G401 (cell line): ENCODE measurements at regions not wholly inside any gene's neighbourhood (a gene's known extent, or its start where the extent isn't known, plus 50 kb on each side); places are given as distances from the start of the nearest gene placed in this dataset.

ENCODE experiments used
- DNase-seq: peaks from one replicate; pipeline ENCODE4 v3.0.0-alpha.2; 2015; ENCODE audit warnings: low spot score
- in situ Hi-C: cut with HindIII; loops from 2 replicates; pipeline ENCODE4 v1.10.0; 2016; ENCODE audit warnings: low sequenced_read_pairs, mixed read lengths

DNA sequence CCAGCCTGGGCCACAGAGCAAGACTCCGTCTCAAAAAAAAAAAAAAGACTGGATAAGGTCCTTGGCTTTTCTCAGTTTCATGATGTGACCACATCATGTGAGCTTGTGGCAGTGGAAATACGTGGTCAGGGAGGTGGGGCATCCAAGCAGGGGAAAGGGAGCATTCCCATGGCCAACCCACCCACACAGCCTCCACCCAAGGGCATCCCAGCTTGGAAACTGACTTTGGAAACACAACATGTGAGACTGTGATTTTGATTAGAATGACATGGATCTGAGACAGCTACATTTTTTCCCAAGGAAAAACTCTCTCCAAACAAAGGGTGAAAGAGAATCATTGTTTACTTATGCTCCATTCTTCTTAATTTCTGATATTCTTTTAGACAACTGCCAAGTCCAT, 405.0 kb upstream of the ZNF507 start:
- no peak for DNase-seq

GRCh38 chr19:31943191-31943661, 402.2 kb upstream of the ZNF507 start:
- DNase-seq: no peak
- in situ Hi-C loops: no loop called here

More for the DNA sequence above, 405.0 kb upstream of the ZNF507 start:
- in situ Hi-C loops: no loop called here

GRCh38 chr19:31943778-31944177, 401.6 kb upstream of the ZNF507 start:
- in situ Hi-C loops: no loop called here
- no peak for DNase-seq

DNA sequence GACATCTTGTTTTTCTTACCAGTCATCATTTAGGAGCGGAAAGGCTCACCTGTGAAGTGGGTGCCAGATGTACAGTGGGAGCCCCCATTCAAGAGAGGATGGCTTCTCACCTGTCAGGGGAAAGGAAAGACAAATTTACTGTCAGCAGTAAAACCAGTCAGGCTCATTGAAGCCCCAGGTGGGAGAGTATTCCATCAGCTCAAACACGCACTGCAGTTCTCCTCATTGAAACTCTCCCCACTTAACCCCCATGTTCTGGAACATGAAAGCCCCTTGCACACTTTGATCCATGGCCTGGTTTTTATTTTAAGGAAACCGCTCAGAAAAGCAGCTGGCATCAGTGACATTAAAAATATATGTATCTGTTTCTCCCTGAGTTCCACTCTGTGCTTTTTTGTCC, 401.1 kb upstream of the ZNF507 start:
- no peak for DNase-seq
- in situ Hi-C loops: no loop called here

- DNase-seq: no peak
- in situ Hi-C loops: no loop called here
These were observed 398.9 kb upstream of the ZNF507 start for GRCh38 chr19:31946491-31946890.

DNA sequence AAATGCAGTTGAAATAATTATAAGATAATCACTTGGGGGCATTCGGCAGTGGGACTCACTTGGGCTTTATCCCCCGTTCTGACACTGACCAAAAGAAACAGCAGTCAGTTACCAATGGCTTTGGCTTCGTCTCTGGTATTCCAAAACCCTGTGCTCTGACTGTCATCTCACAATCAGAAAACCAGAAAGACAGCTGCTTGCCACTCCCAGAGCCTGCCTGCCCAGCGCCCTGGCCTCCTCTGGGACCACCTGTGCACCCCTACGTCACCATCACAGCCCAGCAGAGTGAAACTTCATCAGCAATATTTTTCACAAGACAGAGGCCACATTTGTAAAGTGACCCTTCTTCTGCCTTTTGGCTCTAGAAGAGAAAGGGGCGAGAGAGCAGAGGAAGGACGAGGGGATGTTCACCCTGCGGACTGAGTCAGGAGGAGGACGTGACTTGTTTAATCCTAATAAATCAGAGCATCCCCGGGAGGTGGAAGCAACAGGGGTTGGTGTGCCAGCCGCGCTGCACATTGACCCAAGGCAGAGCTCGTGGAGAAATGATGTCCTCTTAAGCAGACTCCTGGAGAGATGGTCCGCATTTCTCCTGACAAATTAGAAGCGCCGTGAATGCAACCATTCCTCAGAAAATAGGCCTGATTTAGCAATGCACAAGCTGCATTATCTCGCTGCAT, 397.8 kb upstream of the ZNF507 start:
- no peak for DNase-seq
- in situ Hi-C loops: no loop called here

DNA sequence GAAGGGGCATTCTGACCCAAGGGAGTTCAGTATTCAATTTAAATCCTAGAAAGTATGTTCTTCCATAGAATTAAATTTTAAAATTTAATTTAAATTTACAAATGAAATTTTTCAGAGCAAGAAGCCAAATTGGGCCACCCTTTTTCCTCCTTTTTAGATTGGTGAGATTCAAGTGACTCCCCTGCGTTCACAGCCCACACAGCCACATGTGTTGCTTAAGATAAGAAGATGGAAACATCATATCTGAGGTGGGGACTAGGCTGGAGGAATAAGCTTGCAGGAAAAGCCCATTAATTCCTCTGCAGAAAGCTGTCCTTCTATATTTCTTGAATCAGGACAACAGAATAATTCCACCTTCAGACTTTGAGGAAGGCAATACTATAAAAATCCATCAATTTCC, 392.7 kb upstream of the ZNF507 start:
- in situ Hi-C loops: no loop called here
- no peak for DNase-seq

DNA sequence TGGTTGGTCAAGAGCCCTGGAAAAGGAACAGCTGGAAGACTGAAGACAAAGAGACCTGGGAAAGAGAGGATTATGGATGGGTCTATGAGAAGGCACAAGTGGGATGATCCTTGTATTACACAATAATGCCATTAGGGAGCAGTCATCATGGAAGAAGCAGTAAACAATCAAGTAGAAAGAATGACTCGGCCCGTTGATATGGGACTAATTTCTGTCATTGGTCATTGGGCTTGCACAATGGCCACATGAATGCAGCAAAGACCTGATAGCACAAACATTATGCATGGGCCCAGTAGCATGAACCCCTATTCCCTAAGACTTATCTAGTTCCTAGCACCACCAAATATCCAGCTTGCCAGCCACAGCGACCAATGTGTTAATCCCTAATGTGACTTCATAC, 390.3 kb upstream of the ZNF507 start:
- in situ Hi-C loops: no loop called here
- no peak for DNase-seq

- DNase-seq: peak; percentile 14
- in situ Hi-C loops: no loop called here
These were observed 389.5 kb upstream of the ZNF507 start for GRCh38 chr19:31955884-31956283.

GRCh38 chr19:31956771-31957392, 388.5 kb upstream of the ZNF507 start:
- in situ Hi-C loops: no loop called here
- DNase-seq: no peak

GRCh38 chr19:31957711-31958110, 387.7 kb upstream of the ZNF507 start:
- no peak for DNase-seq
- in situ Hi-C loops: no loop called here

- in situ Hi-C loops: no loop called here
- DNase-seq: no peak
These were observed 385.8 kb upstream of the ZNF507 start for GRCh38 chr19:31959527-31960018.

DNA sequence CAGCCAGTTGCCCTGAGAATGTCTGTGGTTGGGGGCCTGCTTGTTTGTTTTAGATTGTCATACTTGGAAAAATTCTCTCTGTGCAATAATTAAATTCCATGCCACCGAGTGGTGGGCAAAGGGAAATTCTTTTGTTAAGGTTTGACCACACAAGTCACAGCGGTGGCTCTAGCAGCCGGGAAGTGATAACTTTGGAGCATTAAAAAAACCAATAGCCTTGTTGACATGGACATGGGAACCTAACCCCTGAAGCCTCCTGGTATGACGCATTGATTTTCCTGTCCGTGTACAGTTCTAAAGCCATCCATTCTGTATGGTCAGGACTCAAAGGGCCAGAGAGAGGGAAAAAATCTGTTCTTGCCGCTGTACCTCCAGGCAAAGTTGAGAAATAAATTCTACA, 384.9 kb upstream of the ZNF507 start:
- DNase-seq: no peak
- in situ Hi-C loops: no loop called here

DNA sequence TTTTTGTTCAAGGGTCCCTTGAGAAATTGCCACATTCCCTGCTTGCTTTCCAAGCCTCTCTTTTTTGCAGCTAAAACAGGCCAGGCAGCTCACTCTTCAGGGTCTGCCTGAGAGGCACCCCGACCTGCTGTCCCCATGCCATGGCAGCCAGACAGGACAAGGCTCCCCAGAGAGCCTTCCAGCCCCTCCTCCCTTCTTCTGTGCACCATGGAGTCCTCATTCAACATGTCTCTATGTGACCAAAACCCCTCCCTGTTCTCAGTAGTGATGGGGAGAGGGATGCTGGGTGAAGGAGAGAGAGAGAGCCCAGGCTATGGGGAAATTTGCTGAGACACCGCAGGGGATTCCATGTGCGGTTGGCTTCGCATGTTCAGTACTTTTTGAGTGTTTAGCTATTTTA, 384.2 kb upstream of the ZNF507 start:
- no peak for DNase-seq
- in situ Hi-C loops: no loop called here

GRCh38 chr19:31961667-31962066, 383.7 kb upstream of the ZNF507 start:
- in situ Hi-C loops: no loop called here
- DNase-seq: no peak

GRCh38 chr19:31962561-31962996, 382.8 kb upstream of the ZNF507 start:
- no peak for DNase-seq

DNA sequence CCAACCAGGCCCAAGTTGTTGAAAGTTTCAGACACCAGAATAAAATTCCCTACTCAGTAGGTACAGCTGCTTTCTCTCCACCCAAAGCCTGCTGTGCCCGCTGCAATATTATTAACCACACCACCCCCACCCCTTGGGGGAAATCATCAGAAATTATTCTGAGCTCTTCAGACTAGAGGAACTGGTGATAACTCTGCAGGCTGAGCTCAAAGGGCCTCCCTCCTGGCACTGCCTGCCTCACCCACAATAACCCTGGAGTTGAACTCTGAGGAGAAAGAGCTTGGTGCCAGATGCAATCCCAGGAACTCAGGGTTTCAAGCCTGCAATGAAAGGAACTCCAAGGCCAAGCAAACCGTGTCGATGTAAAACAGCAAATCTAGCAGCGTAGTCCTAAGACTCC, 381.7 kb upstream of the ZNF507 start:
- in situ Hi-C loops: no loop called here
- DNase-seq: no peak

More at GRCh38 chr19:31962561-31962996, 382.8 kb upstream of the ZNF507 start:
- in situ Hi-C loops: no loop called here

GRCh38 chr19:31969016-31969415, 376.4 kb upstream of the ZNF507 start:
- DNase-seq: no peak
- in situ Hi-C loops: no loop called here

GRCh38 chr19:31970027-31970461, 375.4 kb upstream of the ZNF507 start:
- no peak for DNase-seq
- in situ Hi-C loops: no loop called here

GRCh38 chr19:31974290-31974689, 371.1 kb upstream of the ZNF507 start:
- in situ Hi-C loops: no loop called here
- DNase-seq: no peak

GRCh38 chr19:31974941-31975340, 370.5 kb upstream of the ZNF507 start:
- in situ Hi-C loops: no loop called here

More at GRCh38 chr19:31974941-31975340, 370.5 kb upstream of the ZNF507 start:
- DNase-seq: no peak
